ENCODE measurements at regions not wholly inside any gene's neighbourhood (a gene's known extent, or its start where the extent isn't known, plus 50 kb on each side); places are given as distances from the start of the nearest gene placed in this dataset.
"Not testable (repeated sequence)": the region's sequence is repeated elsewhere in the genome, so short reads cannot be mapped to it uniquely, and the experiment has no call there.

GRCh38 chr4:23516716-23517115 is 373.1 kb downstream of the PPARGC1A start:
- DNase-seq: no peak

DNA sequence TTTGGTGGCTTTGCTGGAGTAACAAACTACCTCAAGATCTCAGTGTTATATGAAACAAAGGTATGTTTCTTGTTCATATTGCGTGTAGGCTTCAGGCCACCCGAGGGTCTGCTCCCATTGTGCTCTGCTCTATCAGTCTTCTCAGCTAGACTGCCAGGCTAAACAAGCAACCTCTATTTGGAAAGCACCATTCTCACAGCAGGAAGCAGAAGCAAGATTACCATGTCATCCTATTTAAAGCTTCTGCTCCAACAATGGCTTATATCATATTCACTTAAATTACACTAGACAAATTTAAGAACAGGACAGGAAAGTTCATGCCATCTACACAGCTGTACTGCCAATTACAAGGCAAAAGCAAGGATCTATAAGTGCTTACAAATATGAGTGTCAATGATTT is 385.8 kb downstream of the PPARGC1A start:
- no peak for DNase-seq

GRCh38 chr4:23500894-23501449 is 388.9 kb downstream of the PPARGC1A start:
- DNase-seq: no peak

GRCh38 chr4:23485801-23486200 is 404.0 kb downstream of the PPARGC1A start:
- no peak for DNase-seq

GRCh38 chr4:23484689-23485088 is 405.2 kb downstream of the PPARGC1A start:
- DNase-seq: no peak

- DNase-seq: no peak
Measured at GRCh38 chr4:23483320-23483960, 406.4 kb downstream of the PPARGC1A start.

DNA sequence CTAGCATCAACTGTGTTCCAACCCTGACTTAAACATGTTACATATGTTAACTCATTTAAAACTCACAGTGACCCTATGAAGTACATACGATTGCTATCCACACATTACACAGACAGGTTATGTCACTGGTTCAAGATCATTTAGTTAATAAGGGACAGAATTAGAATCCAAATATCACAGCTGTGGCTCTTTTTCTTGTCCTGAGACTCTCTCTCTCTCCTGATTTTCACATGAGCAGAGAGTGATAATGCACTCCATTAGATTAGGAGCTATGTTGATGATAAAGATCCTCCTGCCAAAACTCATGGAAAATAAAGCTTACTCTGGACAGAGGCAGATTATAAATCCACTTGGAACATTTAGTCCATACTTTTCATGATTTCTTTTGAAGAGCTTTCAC is 408.3 kb downstream of the PPARGC1A start:
- no peak for DNase-seq

GRCh38 chr4:23477905-23478304 is 411.9 kb downstream of the PPARGC1A start:
- no peak for DNase-seq

GRCh38 chr4:23476515-23477090 is 413.2 kb downstream of the PPARGC1A start:
- no peak for DNase-seq

GRCh38 chr4:23463071-23463470 is 426.8 kb downstream of the PPARGC1A start:
- DNase-seq: no peak

DNA sequence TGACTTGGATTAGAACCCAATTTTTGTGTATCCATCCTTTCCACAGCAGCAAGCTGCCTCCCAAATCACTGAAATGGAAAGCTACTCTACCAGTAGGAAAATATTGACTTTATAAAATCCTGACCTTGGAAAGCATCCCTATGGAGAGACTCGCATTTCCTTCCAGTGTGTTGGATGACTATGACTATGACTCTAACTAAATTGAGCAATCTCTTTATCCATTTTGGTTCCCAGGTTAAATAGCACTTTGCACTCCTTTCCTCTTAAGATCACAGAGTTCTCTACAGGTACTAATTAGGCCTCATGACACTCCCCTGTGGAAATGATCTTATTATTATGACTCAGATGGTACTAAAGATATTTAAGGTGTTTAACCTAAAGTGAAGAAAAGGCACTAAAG is 431.8 kb downstream of the PPARGC1A start:
- no peak for DNase-seq

GRCh38 chr4:23456864-23457263 is 433.0 kb downstream of the PPARGC1A start:
- DNase-seq: no peak

GRCh38 chr4:23455456-23456158 is 434.2 kb downstream of the PPARGC1A start:
- peak; percentile 13 for DNase-seq

DNA sequence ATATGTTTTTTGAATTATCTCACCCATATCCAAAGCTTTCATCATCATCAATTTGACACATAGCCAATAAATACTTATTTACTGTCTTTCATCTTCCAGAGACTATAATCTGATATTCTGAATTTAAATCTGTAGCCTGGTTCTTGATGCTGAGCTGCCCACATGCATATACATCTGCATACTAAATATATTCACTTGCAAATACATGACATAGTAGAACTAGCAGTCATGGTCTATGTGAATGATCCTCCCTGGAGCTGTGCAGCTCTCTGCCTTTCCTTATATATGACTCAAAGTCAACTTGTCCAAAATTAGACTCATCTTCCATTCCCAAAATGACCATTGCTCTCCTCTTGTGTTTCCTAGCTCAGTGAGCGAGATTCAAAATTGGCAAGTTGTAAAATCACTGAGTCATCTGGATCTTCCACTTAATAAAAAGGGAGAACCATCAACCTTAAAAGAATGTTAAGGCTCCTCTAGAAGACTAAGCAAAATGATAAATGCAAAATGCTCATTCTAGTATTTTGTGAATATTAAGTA is 448.2 kb downstream of the PPARGC1A start:
- no peak for DNase-seq

DNA sequence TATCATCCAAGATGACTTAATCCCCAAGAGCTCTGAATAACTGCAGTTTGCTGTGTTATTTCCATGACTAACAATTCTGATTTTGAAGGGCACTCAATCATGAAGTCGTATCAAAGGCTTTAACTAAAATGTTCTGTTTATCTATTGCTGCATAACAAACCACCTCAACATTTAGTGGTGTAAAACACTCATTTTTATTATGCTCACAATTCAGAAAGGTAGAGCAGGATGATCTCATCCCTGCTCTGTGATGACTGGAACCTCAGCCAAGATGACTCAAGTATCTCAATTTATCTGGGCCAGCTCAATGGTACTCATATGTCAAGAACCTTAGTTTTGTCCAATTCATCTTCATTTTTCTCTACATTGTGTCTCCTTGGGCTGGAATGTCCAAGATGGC is 451.1 kb downstream of the PPARGC1A start:
- DNase-seq: no peak

- no peak for DNase-seq
Measured at GRCh38 chr4:23429497-23429896, 460.4 kb downstream of the PPARGC1A start.

GRCh38 chr4:23425570-23425969 is 464.3 kb downstream of the PPARGC1A start:
- no peak for DNase-seq

- no peak for DNase-seq
Measured at GRCh38 chr4:23423540-23423939, 466.3 kb downstream of the PPARGC1A start.

DNA sequence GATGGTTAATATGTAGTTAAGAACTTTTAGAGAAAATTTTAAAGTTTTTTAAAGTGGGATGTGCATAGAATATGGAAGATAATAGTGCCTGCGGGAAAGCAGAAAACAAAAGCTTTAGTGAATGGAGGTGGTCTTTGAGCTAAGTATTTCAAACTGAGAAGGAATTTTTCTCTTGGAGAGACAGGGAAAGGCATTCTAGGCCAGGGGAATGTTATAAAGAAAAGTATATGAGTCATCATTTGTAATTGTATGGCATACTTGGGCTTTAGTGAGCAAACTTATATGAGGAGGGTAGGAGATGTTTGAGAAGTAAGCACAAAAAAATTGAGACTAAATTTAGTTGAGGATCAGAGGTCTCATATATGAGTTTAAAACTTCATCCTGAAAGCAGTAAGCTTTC is 467.0 kb downstream of the PPARGC1A start:
- DNase-seq: no peak

- no peak for DNase-seq
Measured at GRCh38 chr4:23413631-23414030, 476.2 kb downstream of the PPARGC1A start.

DNA sequence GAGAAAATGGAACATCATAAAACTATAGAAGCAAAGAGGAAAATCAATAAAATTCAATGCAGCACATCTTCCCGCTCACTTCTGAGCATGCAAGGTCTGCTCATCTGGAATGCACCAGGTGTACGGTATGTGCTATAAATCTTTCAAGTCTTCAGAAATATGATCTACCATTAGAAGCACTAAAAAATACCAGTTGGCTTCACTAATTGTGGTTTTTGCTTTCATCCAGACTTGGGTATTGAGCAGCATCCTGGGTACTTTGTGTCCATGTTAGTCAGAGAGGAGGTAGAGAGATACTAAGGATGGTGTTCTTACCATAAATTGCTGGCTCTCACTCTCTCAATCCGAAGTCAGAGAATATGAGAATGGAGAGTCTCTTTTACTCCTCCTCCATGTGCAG is 477.1 kb downstream of the PPARGC1A start:
- no peak for DNase-seq

GRCh38 chr4:23408913-23409312 is 480.9 kb downstream of the PPARGC1A start:
- DNase-seq: not testable (repeated sequence)

- DNase-seq: no peak
Measured at GRCh38 chr4:23401572-23401971, 488.3 kb downstream of the PPARGC1A start.
